Hepatocyte (in vitro differentiated cells): ENCODE measurements at regions not wholly inside any gene's neighbourhood (a gene's known extent, or its start where the extent isn't known, plus 50 kb on each side); places are given as distances from the start of the nearest gene placed in this dataset.

Experiments
- CTCF ChIP-seq: fragments of 200-600 bp; sonication (generic); IDR thresholded peaks from 2 replicates; pipeline ENCODE4 v1.5.1; 2016; ENCODE audit warnings: antibody characterized with exemption, mild to moderate bottlenecking; ENCODE audit not compliant: poor library complexity
- EZH2phosphoT487 ChIP-seq: fragments of 200-600 bp; sonication (generic); IDR thresholded peaks from one replicate; pipeline ENCODE4 v1.6.1; 2018; ENCODE audit warnings: antibody characterized with exemption, mild to moderate bottlenecking, low read depth, moderate library complexity; ENCODE audit not compliant: unreplicated experiment, severe bottlenecking

DNA sequence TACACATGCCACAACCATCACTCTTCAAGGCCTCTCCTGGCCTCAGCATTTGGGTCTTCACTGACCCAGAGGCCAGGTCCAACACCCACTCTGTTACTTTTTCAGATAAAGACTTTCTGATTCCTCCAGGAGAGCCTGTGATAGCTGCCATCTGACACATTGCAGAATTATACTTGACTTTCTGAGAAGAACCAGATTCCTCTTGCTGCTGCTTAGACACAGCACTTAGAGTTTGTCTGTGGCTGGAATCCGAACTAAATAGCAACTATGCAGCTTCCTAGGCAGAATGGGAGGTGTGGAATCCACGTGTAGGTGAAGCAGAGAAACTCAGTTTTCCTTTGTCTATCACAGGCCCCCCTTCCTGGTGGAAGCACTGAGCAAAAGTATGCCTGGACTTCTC, 344.7 kb upstream of the SLC30A5 start:
- TF ChIP-seq EZH2phosphoT487 (no peak), CTCF (no peak)
